ENCODE measurements at regions not wholly inside any gene's neighbourhood (a gene's known extent, or its start where the extent isn't known, plus 50 kb on each side); places are given as distances from the start of the nearest gene placed in this dataset.

DNA sequence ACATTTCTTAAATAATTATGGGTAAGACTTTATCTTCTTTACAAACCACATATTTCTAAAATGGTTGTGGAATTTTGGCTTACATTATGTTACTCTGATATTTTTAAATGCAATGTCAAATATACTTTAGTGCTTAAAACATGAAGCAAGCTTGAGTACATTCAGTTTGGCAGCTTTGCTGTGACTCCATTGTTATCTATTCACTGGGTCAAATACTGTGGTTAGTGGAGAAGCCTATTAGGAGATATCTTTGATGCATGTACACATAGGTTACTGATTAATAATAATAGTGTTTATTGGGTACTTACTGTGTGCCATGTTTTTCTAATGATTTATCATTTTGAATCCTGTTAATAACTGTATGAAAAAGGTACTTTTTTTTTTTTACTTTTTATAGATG, 520.4 kb upstream of the B3GALT2 start:
- DNase-seq (ENCODE audit: extremely low read depth in 1 of 4, low spot score in 3 of 4) = no peak
- H3K4me1 ChIP-seq (replicated peaks in 1 of 2; ENCODE audit: control insufficient read depth in 2 of 2, insufficient read depth in 2 of 2, low read length in 2 of 2) = no peaks in the 10 kb centered on the region
- no peaks in the 10 kb centered on the region for H3K27me3 ChIP-seq (ENCODE audit: control insufficient read depth in 2 of 2, insufficient read depth in 2 of 2, low read length in 2 of 2)
- in situ Hi-C loops (cut with MboI) = no loop called here
- no peak overlapping the region for H3K4me3 ChIP-seq
- POLR2A ChIA-PET = no interaction called here
- ATAC-seq = no peak
- no peak overlapping the region for H3K4me2 ChIP-seq (ENCODE audit: insufficient read depth, low read length)
- no TSS peak for BruUV-seq (replicated peaks)
- H3K9me3 ChIP-seq (replicated peaks; ENCODE audit: control insufficient read depth, insufficient read depth, low read depth, low read length) = peaks cover 2% of the 10 kb centered on the region
- H3K27ac ChIP-seq (ENCODE audit: extremely low read depth, low read depth, low read length) = no peak overlapping the region
- H3K9me1 ChIP-seq (ENCODE audit: control insufficient read depth, insufficient read depth, low read length) = no peaks in the 10 kb centered on the region
- intact Hi-C loops (cut with micrococcal nuclease) = no loop called here
- no peaks in the 10 kb centered on the region for H3K36me3 ChIP-seq (ENCODE audit: control insufficient read depth, insufficient read depth, low read length)
- H3K9ac ChIP-seq (ENCODE audit: insufficient read depth in 1 of 2, low read depth in 2 of 2, low read length in 2 of 2) = no peak overlapping the region
- CTCF ChIA-PET (ENCODE audit: low intra/inter-chr PET ratio) = no interaction called here
- FAIRE-seq = no peak
- no peak overlapping the region for H2AFZ ChIP-seq (ENCODE audit: low read depth, low read length)
- H3K79me2 ChIP-seq (ENCODE audit: control insufficient read depth, insufficient read depth, low read length) = no peaks in the 10 kb centered on the region
- no peaks in the 10 kb centered on the region for H4K20me1 ChIP-seq (replicated peaks; ENCODE audit: control insufficient read depth, insufficient read depth, low read length)
- TF ChIP-seq RREB1 (CRISPR knock-in tag; IDR thresholded peaks at IDR 0.05) (no peak), PRPF4 (IDR thresholded peaks at IDR 0.05; ENCODE audit: insufficient read depth, low read depth, low read length, poor library complexity, severe bottlenecking) (no peak), ZNF217 (CRISPR knock-in tag; IDR thresholded peaks at IDR 0.05) (no peak), ELK1 (CRISPR knock-in tag; IDR thresholded peaks at IDR 0.05) (no peak), FOS (IDR thresholded peaks at IDR 0.05; ENCODE audit: extremely low read depth, insufficient read length) (no peak), POLR2B (IDR thresholded peaks at IDR 0.05; ENCODE audit: low read depth, partially characterized antibody) (no peak), EZH2 (IDR thresholded peaks at IDR 0.05; ENCODE audit: borderline replicate concordance, low read depth, low read length) (no peak), ZC3H8 (IDR thresholded peaks at IDR 0.05) (no peak), NFXL1 (CRISPR knock-in tag; IDR thresholded peaks at IDR 0.05) (no peak), ZNF398 (CRISPR knock-in tag; IDR thresholded peaks at IDR 0.05) (no peak), ZNF57 (CRISPR knock-in tag; IDR thresholded peaks at IDR 0.05) (no peak), XRCC5 (IDR thresholded peaks at IDR 0.05; ENCODE audit: low read depth, low read length) (no peak), ZNF408 (CRISPR knock-in tag; IDR thresholded peaks at IDR 0.05; ENCODE audit: low read depth) (no peak), SMARCA4 (IDR thresholded peaks at IDR 0.05) (no peak)
- TF ChIP-seq, protein P1, sequence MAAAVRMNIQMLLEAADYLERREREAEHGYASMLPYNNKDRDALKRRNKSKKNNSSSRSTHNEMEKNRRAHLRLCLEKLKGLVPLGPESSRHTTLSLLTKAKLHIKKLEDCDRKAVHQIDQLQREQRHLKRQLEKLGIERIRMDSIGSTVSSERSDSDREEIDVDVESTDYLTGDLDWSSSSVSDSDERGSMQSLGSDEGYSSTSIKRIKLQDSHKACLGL (CRISPR knock-in tag; IDR thresholded peaks at IDR 0.05; ENCODE audit: borderline replicate concordance, poor library complexity, severe bottlenecking) = no peak

Data from K562 (cell line).